ENCODE measurements at regions not wholly inside any gene's neighbourhood (a gene's known extent, or its start where the extent isn't known, plus 50 kb on each side); places are given as distances from the start of the nearest gene placed in this dataset.

- Mint-ChIP-seq H3K4me1 (peaks cover 5% of the 10 kb centered on the region), H3K36me3 (ENCODE audit: low read depth) (no peaks in the 10 kb centered on the region), H3K4me3 (no peak overlapping the region), H3K27ac (no peak overlapping the region), H3K9me3 (no peaks in the 10 kb centered on the region), H3K27me3 (ENCODE audit: insufficient read depth) (no peaks in the 10 kb centered on the region)
- WGBS, 2 experiments (ENCODE audit: insufficient coverage in 1 of 2, insufficient read length in 1 of 2), result 94 to 97% methylated on average over 5 to 7 of the region's 7 CpGs
- no peak overlapping the region for H3K9ac ChIP-seq (ENCODE audit: extremely low read depth, low read length, poor library complexity, severe bottlenecking)
- no peak overlapping the region for H3K4me3 ChIP-seq (ENCODE audit: low read length)
- no peak for TF ChIP-seq CTCF (conservative IDR thresholded peaks at IDR 0.05)
- H3K9me3 ChIP-seq (ENCODE audit: control insufficient read depth, low read length), result no peaks in the 10 kb centered on the region
- H3K27me3 ChIP-seq (ENCODE audit: control insufficient read depth, insufficient read depth, low read length, poor library complexity, severe bottlenecking), result no peaks in the 10 kb centered on the region
- no peaks in the 10 kb centered on the region for H3K4me1 ChIP-seq (ENCODE audit: control insufficient read depth, insufficient read depth, low read length)
- H3K36me3 ChIP-seq (ENCODE audit: control insufficient read depth, insufficient read depth, low read length), result no peaks in the 10 kb centered on the region
- no peak overlapping the region for H3K27ac ChIP-seq (ENCODE audit: low read depth, low read length)
- DNase-seq, result no peak
These were observed 101.2 kb downstream of the ZNF519 start for GRCh38 chr18:14031053-14031452.

- Mint-ChIP-seq H3K4me1 (peaks cover 13% of the 10 kb centered on the region), H3K27ac (no peak overlapping the region), H3K4me3 (no peak overlapping the region), H3K27me3 (ENCODE audit: insufficient read depth) (no peaks in the 10 kb centered on the region), H3K36me3 (ENCODE audit: low read depth) (no peaks in the 10 kb centered on the region), H3K9me3 (no peaks in the 10 kb centered on the region)
- H3K9me3 ChIP-seq (ENCODE audit: control insufficient read depth, low read length), result no peaks in the 10 kb centered on the region
- no peak overlapping the region for H3K4me3 ChIP-seq (ENCODE audit: low read length)
- no peaks in the 10 kb centered on the region for H3K4me1 ChIP-seq (ENCODE audit: control insufficient read depth, insufficient read depth, low read length)
- H3K36me3 ChIP-seq (ENCODE audit: control insufficient read depth, insufficient read depth, low read length), result no peaks in the 10 kb centered on the region
- H3K27me3 ChIP-seq (ENCODE audit: control insufficient read depth, insufficient read depth, low read length, poor library complexity, severe bottlenecking), result no peaks in the 10 kb centered on the region
- DNase-seq, result no peak
- H3K27ac ChIP-seq (ENCODE audit: low read depth, low read length), result no peak overlapping the region
- H3K9ac ChIP-seq (ENCODE audit: extremely low read depth, low read length, poor library complexity, severe bottlenecking), result no peak overlapping the region
- TF ChIP-seq CTCF (conservative IDR thresholded peaks at IDR 0.05), result no peak
These were observed 102.7 kb downstream of the ZNF519 start for GRCh38 chr18:14029512-14029911.

- Mint-ChIP-seq H3K9me3 (no peaks in the 10 kb centered on the region), H3K27ac (no peak overlapping the region), H3K27me3 (ENCODE audit: insufficient read depth) (no peaks in the 10 kb centered on the region), H3K4me1 (peaks cover 13% of the 10 kb centered on the region), H3K36me3 (ENCODE audit: low read depth) (no peaks in the 10 kb centered on the region), H3K4me3 (no peak overlapping the region)
- DNase-seq, result no peak
- Histone ChIP-seq H3K27ac (ENCODE audit: low read depth, low read length) (no peak overlapping the region), H3K27me3 (ENCODE audit: control insufficient read depth, insufficient read depth, low read length, poor library complexity, severe bottlenecking) (no peaks in the 10 kb centered on the region), H3K9ac (ENCODE audit: extremely low read depth, low read length, poor library complexity, severe bottlenecking) (no peak overlapping the region), H3K4me1 (ENCODE audit: control insufficient read depth, insufficient read depth, low read length) (no peaks in the 10 kb centered on the region), H3K9me3 (ENCODE audit: control insufficient read depth, low read length) (no peaks in the 10 kb centered on the region), H3K4me3 (ENCODE audit: low read length) (no peak overlapping the region), H3K36me3 (ENCODE audit: control insufficient read depth, insufficient read depth, low read length) (no peaks in the 10 kb centered on the region)
- TF ChIP-seq CTCF (conservative IDR thresholded peaks at IDR 0.05), result no peak
- 50 to 63% methylated on average over 4 of the region's 4 CpGs for WGBS, 2 experiments (ENCODE audit: insufficient coverage in 1 of 2, insufficient read length in 1 of 2)
These were observed 106.0 kb downstream of the ZNF519 start for GRCh38 chr18:14026199-14026598.

Measured in endodermal cell (in vitro differentiated cells).